NB4 (cell line): ENCODE measurements at regions not wholly inside any gene's neighbourhood (a gene's known extent, or its start where the extent isn't known, plus 50 kb on each side); places are given as distances from the start of the nearest gene placed in this dataset.
A peak's percentile ranks its signal among the peaks of the same experiment; 100 is the strongest.

Experiments used
- DNase-seq: peaks from one replicate; pipeline ENCODE4 v3.0.0; 2010; ENCODE audit warnings: low read depth
- H3K4me3 ChIP-seq: one replicate; pipeline ENCODE4 v1.5.1; 2011; ENCODE audit warnings: mild to moderate bottlenecking, low read depth, low read length, moderate library complexity
- MYC ChIP-seq: IDR thresholded peaks from 2 replicates; pipeline ENCODE4 v1.6.1; 2011; ENCODE audit warnings: low read depth, low read length
- POLR2A ChIP-seq: IDR thresholded peaks from 2 replicates; pipeline ENCODE4 v1.6.1; 2011; ENCODE audit warnings: mild to moderate bottlenecking; ENCODE audit not compliant: insufficient read length; ENCODE audit errors: extremely low read depth
- TF ChIP-seq, protein P1 (sequence below): IDR thresholded peaks from 2 replicates; pipeline ENCODE4 v1.6.1; 2011; ENCODE audit warnings: low read depth, low read length
- TF ChIP-seq, protein P2 (sequence below): IDR thresholded peaks from one replicate; pipeline ENCODE4 v1.5.1; 2012; ENCODE audit warnings: low read depth, low read length

DNA sequence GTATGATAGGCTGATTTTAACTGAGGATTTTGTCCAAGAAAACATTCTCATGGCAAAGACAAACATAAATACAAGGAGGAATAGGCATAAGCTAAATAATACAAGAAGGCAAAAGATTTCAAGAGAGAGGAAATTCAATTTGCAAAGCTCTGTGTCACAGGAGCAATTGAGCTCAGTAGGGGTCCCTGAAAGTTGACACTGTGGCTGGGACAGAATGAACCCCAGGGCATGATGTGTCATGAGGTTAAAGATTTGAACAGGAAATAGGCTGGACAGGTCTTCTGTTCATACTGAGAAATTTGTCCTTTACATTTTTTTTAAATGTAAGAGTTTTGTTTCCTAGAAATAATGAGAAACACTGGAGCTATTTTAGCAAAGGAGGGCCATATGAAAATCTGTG is 555.4 kb upstream of the NEGR1 start:
- no peak overlapping the region for H3K4me3 ChIP-seq
- TF ChIP-seq, protein P1, sequence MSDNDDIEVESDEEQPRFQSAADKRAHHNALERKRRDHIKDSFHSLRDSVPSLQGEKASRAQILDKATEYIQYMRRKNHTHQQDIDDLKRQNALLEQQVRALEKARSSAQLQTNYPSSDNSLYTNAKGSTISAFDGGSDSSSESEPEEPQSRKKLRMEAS: no peak
- no peak for TF ChIP-seq MYC
- no peak for TF ChIP-seq POLR2A
- TF ChIP-seq, protein P2, sequence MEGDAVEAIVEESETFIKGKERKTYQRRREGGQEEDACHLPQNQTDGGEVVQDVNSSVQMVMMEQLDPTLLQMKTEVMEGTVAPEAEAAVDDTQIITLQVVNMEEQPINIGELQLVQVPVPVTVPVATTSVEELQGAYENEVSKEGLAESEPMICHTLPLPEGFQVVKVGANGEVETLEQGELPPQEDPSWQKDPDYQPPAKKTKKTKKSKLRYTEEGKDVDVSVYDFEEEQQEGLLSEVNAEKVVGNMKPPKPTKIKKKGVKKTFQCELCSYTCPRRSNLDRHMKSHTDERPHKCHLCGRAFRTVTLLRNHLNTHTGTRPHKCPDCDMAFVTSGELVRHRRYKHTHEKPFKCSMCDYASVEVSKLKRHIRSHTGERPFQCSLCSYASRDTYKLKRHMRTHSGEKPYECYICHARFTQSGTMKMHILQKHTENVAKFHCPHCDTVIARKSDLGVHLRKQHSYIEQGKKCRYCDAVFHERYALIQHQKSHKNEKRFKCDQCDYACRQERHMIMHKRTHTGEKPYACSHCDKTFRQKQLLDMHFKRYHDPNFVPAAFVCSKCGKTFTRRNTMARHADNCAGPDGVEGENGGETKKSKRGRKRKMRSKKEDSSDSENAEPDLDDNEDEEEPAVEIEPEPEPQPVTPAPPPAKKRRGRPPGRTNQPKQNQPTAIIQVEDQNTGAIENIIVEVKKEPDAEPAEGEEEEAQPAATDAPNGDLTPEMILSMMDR: no peak
- DNase-seq: no peak

DNA sequence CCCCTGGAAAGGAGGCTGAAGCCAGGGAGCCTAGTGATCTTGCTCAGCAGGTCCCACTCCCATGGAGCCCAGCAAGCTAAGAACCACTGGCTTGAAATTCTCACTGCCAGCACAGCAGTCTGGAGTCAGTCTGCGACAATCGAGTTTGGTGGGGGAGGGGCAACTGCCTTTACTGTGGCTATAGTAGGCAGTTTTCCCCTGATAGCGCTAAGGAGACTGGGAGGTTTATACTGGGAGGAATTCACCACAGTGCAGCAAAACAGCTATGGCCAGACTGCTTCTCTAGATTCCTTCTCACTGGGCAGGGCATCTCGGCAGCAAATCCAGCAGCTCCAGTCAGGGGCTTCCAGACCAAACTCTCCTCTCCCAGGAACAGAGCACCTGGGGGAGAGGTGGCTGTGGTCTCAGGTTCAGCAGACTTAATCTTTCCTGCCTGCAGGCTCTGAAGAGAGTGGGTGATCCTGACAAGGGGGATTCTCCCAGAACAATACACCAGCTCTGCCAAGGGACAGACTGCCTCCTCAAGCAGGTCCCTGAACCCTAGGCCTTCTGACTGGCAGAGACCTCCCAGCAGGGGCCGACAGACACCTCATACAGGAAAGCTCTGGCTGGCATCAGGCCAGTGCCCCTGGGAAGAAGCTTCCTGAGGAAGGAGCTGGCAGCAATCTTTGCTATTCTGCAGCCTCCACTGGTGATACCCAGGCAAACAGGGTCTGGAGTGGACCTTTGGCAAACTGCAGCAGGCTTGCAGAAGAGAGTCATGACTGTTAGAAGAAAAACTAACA is 548.5 kb upstream of the NEGR1 start:
- H3K4me3 ChIP-seq: no peak overlapping the region
- DNase-seq: no peak
- TF ChIP-seq, protein P2: no peak
- TF ChIP-seq, protein P1: no peak
- TF ChIP-seq POLR2A (no peak), MYC (no peak)

DNA sequence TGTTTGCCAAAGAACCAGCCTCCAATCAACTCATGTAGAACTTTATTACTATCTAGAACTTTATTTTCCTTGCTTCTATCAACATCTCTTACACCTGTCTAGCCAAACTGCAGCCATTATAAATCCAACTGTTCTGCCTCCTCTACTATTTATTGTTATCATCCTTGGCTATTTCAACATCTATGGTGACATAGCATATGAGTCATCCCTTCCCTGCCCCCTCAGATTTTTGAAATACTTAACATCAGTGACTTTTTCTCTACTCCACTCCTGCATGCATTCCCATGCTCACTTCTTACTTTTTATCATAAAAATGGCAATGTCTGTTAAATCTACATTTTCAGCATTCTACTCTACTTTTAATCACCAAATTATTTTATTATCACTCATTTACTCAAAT is 544.9 kb upstream of the NEGR1 start:
- no peak overlapping the region for H3K4me3 ChIP-seq
- TF ChIP-seq POLR2A (no peak), MYC (no peak)
- TF ChIP-seq, protein P2: no peak
- TF ChIP-seq, protein P1: no peak
- DNase-seq: peak; percentile 50

DNA sequence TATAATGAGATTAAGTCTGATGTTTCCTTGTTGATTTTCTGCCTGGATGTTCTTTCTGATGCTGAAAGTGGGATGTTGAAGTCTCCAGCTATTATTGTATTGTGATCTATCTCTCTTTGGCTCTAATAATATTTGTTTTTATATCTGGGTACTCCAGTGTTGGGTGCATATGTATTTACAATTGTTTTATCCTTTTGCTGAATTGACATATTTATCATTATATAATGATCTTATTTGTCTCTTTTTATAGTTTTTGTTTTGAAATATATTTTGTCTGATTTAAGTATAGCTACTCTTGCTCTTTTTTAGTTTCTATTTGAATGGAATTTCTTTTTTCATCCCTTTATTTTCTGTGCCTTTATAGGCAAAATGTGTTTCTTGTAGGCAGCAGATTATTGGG is 522.2 kb upstream of the NEGR1 start:
- DNase-seq: no peak
- H3K4me3 ChIP-seq: no peak overlapping the region
- TF ChIP-seq, protein P2: no peak
- TF ChIP-seq, protein P1: no peak
- no peak for TF ChIP-seq POLR2A
- TF ChIP-seq MYC: no peak

DNA sequence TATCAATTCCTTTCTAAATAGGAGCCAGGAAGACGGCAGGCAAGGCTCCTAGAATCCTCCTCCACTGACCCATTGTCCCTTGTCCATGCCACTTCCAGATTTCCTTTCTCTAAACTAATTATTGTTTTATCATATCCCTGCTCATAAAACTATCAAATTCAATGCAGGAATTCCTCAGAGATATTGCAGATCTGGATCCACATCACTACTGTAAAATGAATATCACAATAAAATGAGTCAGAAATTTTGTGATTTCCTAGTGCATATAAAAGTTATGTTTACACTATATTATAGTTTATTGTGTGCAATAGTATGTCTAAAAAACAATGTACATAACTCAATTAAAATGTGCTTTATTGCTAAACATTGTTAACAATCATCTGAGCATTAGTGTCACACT is 498.7 kb upstream of the NEGR1 start:
- DNase-seq: no peak
- H3K4me3 ChIP-seq: no peak overlapping the region
- no peak for TF ChIP-seq POLR2A
- TF ChIP-seq, protein P2: no peak
- TF ChIP-seq MYC: no peak
- TF ChIP-seq, protein P1: no peak
